Neural cell (in vitro differentiated cells): ENCODE measurements at regions not wholly inside any gene's neighbourhood (a gene's known extent, or its start where the extent isn't known, plus 50 kb on each side); places are given as distances from the start of the nearest gene placed in this dataset.
"Not testable (repeated sequence)": the region's sequence is repeated elsewhere in the genome, so short reads cannot be mapped to it uniquely, and the experiment has no call there.

Experiments used
- H2AFZ ChIP-seq: fragments of 200-600, 300-800 bp; sonication (generic), shearing (Covaris generic); 2 replicates; pipeline ENCODE4 v1.6.0; 2014; ENCODE audit warnings: low read depth, mild to moderate bottlenecking, antibody characterized with exemption, low read length, moderate library complexity
- H3F3A ChIP-seq: fragments of 200-600 bp; shearing (Covaris generic); 2 replicates; pipeline ENCODE4 v1.6.1; 2016; ENCODE audit warnings: mild to moderate bottlenecking, moderate library complexity, mixed read lengths, antibody characterized with exemption, low read length; ENCODE audit not compliant: insufficient read depth, poor library complexity, severe bottlenecking
- H3K27ac ChIP-seq: fragments of 200-600, 300-800 bp; sonication (generic), shearing (Covaris generic); 2 replicates; pipeline ENCODE4 v1.5.1; 2014; ENCODE audit warnings: mild to moderate bottlenecking, low read length, moderate library complexity
- H3K27me3 ChIP-seq: fragments of 300-800, 200-600 bp; sonication (generic), shearing (Covaris generic); 2 replicates; pipeline ENCODE4 v1.6.0; 2014; ENCODE audit warnings: mild to moderate bottlenecking, low read depth, low read length, moderate library complexity; ENCODE audit not compliant: insufficient read depth
- H3K36me3 ChIP-seq: fragments of 300-800, 200-600 bp; sonication (generic), shearing (Covaris generic); 2 replicates; pipeline ENCODE4 v1.5.1; 2014; ENCODE audit warnings: mild to moderate bottlenecking, antibody characterized with exemption, low read length, moderate library complexity; ENCODE audit not compliant: insufficient read depth
- H3K4me2 ChIP-seq: fragments of 300-800, 200-600 bp; sonication (generic), shearing (Covaris generic); 2 replicates; pipeline ENCODE4 v1.6.0; 2014; ENCODE audit warnings: mild to moderate bottlenecking, low read length
- H3K4me3 ChIP-seq: fragments of 300-800, 200-600 bp; sonication (generic), shearing (Covaris generic); 2 replicates; pipeline ENCODE4 v1.5.1; 2014; ENCODE audit warnings: mild to moderate bottlenecking, low read length, moderate library complexity
- H3K79me2 ChIP-seq: fragments of 200-600 bp; shearing (Covaris generic); replicated peaks from 2 replicates; pipeline ENCODE4 v1.6.0; 2014; ENCODE audit warnings: mild to moderate bottlenecking, low read length, moderate library complexity; ENCODE audit not compliant: insufficient read depth
- H3K9ac ChIP-seq: fragments of 300-800, 200-600 bp; sonication (generic), shearing (Covaris generic); 2 replicates; pipeline ENCODE4 v1.6.1; 2016; ENCODE audit warnings: mild to moderate bottlenecking, low read length, mixed read lengths
- H3K9me2 ChIP-seq: fragments of 200-600 bp; shearing (Covaris generic); 2 replicates; pipeline ENCODE4 v1.6.1; 2016; ENCODE audit warnings: mild to moderate bottlenecking, low read length, mixed read lengths; ENCODE audit not compliant: insufficient read depth
- H3K9me3 ChIP-seq: fragments of 200-600, 300-800 bp; sonication (generic), shearing (Covaris generic); 2 replicates; pipeline ENCODE4 v1.6.1; 2016; ENCODE audit warnings: mild to moderate bottlenecking, mixed run types, low read length, moderate library complexity, mixed read lengths
- H4K20me1 ChIP-seq: fragments of 200-600 bp; shearing (Covaris generic); 2 replicates; pipeline ENCODE4 v1.6.1; 2016; ENCODE audit warnings: mild to moderate bottlenecking, mixed run types; ENCODE audit not compliant: insufficient read depth
- EP300 ChIP-seq: fragments of 450-650 bp; conservative IDR thresholded peaks from 2 replicates; pipeline ENCODE4 v1.6.1; 2014; ENCODE audit warnings: antibody characterized with exemption, mild to moderate bottlenecking, moderate library complexity; ENCODE audit not compliant: poor library complexity, severe bottlenecking
- EZH2 ChIP-seq: fragments of 200-600, 300-800 bp; shearing (Covaris generic), sonication (generic); IDR thresholded peaks from 2 replicates; pipeline ENCODE4 v1.6.1; 2014; ENCODE audit warnings: antibody characterized with exemption, low read length, borderline replicate concordance, mild to moderate bottlenecking; ENCODE audit not compliant: insufficient read depth, poor library complexity, severe bottlenecking
- MXI1 ChIP-seq: fragments of 450-650 bp; conservative IDR thresholded peaks from 2 replicates; pipeline ENCODE4 v1.6.1; 2014; ENCODE audit warnings: antibody characterized with exemption, mild to moderate bottlenecking; ENCODE audit not compliant: poor library complexity, severe bottlenecking
- POLR2AphosphoS5 ChIP-seq: IDR thresholded peaks from 2 replicates; pipeline ENCODE4 v1.6.1; 2012
- RAD21 ChIP-seq: fragments of 450-650 bp; conservative IDR thresholded peaks from 2 replicates; pipeline ENCODE4 v1.6.1; 2014; ENCODE audit warnings: antibody characterized with exemption, mild to moderate bottlenecking, moderate library complexity
- SMC3 ChIP-seq: fragments of 450-650 bp; conservative IDR thresholded peaks from 2 replicates; pipeline ENCODE4 v1.6.1; 2014; ENCODE audit warnings: antibody characterized with exemption, mild to moderate bottlenecking, moderate library complexity; ENCODE audit not compliant: poor library complexity
- TAF1 ChIP-seq: IDR thresholded peaks from 2 replicates; pipeline ENCODE4 v1.6.1; 2012; ENCODE audit warnings: low read depth
- TF ChIP-seq, protein P1 (sequence below): IDR thresholded peaks from 2 replicates; pipeline ENCODE4 v1.6.1; 2012; ENCODE audit warnings: borderline replicate concordance
- TF ChIP-seq, protein P2 (sequence below): fragments of 450-650 bp; IDR thresholded peaks from 2 replicates; pipeline ENCODE4 v1.5.1; 2014; ENCODE audit warnings: antibody characterized with exemption, mild to moderate bottlenecking, moderate library complexity; ENCODE audit not compliant: poor library complexity, severe bottlenecking

DNA sequence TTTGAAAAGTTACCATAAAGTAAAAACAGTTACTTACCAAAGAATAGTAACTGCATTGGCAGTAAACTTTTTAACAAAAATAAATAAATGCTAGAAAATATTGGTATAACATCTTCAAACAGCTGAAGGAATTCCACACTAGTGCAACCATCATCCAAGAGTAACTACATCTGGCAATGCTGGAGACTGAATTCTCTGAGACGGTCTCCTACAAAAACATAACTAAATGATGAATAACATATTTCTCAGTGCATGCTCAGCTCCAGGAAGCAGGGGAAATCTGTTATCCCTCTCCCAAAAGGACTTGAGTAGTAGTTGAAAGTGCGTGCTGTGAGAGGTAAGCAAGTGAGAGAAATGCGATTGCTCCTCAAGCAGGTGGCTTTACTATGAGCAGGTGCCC lies 526.8 kb upstream of the CCDC54 start:
- H3K9me3 ChIP-seq, result no peaks in the 10 kb centered on the region
- H3K79me2 ChIP-seq, result no peaks in the 10 kb centered on the region
- no peaks in the 10 kb centered on the region for H3F3A ChIP-seq
- no peak overlapping the region for H3K9ac ChIP-seq
- H3K36me3 ChIP-seq, result no peaks in the 10 kb centered on the region
- H3K27me3 ChIP-seq, result no peaks in the 10 kb centered on the region
- H2AFZ ChIP-seq, result no peak overlapping the region
- H3K27ac ChIP-seq, result no peak overlapping the region
- no peak overlapping the region for H3K4me3 ChIP-seq
- no peak for TF ChIP-seq EZH2
- no peak for TF ChIP-seq POLR2AphosphoS5
- TF ChIP-seq, protein P1, sequence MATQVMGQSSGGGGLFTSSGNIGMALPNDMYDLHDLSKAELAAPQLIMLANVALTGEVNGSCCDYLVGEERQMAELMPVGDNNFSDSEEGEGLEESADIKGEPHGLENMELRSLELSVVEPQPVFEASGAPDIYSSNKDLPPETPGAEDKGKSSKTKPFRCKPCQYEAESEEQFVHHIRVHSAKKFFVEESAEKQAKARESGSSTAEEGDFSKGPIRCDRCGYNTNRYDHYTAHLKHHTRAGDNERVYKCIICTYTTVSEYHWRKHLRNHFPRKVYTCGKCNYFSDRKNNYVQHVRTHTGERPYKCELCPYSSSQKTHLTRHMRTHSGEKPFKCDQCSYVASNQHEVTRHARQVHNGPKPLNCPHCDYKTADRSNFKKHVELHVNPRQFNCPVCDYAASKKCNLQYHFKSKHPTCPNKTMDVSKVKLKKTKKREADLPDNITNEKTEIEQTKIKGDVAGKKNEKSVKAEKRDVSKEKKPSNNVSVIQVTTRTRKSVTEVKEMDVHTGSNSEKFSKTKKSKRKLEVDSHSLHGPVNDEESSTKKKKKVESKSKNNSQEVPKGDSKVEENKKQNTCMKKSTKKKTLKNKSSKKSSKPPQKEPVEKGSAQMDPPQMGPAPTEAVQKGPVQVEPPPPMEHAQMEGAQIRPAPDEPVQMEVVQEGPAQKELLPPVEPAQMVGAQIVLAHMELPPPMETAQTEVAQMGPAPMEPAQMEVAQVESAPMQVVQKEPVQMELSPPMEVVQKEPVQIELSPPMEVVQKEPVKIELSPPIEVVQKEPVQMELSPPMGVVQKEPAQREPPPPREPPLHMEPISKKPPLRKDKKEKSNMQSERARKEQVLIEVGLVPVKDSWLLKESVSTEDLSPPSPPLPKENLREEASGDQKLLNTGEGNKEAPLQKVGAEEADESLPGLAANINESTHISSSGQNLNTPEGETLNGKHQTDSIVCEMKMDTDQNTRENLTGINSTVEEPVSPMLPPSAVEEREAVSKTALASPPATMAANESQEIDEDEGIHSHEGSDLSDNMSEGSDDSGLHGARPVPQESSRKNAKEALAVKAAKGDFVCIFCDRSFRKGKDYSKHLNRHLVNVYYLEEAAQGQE, result no peak
- TF ChIP-seq RAD21, result no peak
- no peak for TF ChIP-seq TAF1
- TF ChIP-seq SMC3, result no peak
- no peak for TF ChIP-seq EP300
- no peak for TF ChIP-seq MXI1
- TF ChIP-seq, protein P2, sequence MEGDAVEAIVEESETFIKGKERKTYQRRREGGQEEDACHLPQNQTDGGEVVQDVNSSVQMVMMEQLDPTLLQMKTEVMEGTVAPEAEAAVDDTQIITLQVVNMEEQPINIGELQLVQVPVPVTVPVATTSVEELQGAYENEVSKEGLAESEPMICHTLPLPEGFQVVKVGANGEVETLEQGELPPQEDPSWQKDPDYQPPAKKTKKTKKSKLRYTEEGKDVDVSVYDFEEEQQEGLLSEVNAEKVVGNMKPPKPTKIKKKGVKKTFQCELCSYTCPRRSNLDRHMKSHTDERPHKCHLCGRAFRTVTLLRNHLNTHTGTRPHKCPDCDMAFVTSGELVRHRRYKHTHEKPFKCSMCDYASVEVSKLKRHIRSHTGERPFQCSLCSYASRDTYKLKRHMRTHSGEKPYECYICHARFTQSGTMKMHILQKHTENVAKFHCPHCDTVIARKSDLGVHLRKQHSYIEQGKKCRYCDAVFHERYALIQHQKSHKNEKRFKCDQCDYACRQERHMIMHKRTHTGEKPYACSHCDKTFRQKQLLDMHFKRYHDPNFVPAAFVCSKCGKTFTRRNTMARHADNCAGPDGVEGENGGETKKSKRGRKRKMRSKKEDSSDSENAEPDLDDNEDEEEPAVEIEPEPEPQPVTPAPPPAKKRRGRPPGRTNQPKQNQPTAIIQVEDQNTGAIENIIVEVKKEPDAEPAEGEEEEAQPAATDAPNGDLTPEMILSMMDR, result no peak
- no peaks in the 10 kb centered on the region for H3K9me2 ChIP-seq
- no peaks in the 10 kb centered on the region for H4K20me1 ChIP-seq
- no peak overlapping the region for H3K4me2 ChIP-seq

DNA sequence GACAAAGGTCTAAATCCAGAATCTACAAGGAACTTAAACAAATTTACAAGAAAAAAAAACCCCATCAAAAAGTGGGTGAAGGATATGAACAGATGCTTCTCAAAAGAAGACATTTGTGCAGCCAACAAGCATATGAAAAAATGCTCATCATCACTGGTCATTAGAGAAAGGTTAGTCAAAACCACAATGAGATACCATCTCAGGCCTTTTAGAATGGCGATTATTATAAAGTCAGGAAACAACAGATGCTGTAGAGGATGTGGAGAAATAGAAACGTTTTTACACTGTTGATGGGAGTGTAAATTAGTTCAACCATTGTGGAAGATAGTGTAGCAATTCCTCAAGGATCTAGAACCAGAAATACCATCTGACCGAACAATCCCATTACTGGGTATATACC lies 518.9 kb upstream of the CCDC54 start:
- not testable (repeated sequence) for H3F3A ChIP-seq, H4K20me1 ChIP-seq, H3K4me2 ChIP-seq, H3K36me3 ChIP-seq, H3K27ac ChIP-seq, H3K79me2 ChIP-seq, H3K27me3 ChIP-seq, H3K9me2 ChIP-seq, H3K9me3 ChIP-seq, H3K4me3 ChIP-seq, H3K9ac ChIP-seq, H2AFZ ChIP-seq

DNA sequence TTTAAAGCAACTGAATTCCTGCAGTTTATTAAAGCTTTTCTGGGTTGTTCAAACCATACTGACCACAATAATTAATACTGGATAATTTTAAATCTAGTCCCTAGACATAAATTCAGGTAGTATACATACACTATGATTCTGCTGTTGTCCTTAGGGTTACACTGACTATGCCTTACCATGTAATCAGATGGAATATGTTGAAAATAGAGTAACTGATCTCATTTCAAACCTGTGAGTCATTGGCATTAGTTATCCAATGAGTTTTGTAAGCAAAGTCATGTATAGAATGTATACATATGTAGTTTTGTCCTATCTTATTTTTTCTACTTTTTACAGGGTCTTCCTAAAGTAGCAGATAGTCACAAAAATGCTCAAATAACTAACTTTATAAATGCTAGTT lies 517.1 kb upstream of the CCDC54 start:
- H3K27me3 ChIP-seq, result no peaks in the 10 kb centered on the region
- no peaks in the 10 kb centered on the region for H4K20me1 ChIP-seq
- H3K9me3 ChIP-seq, result no peaks in the 10 kb centered on the region
- no peak overlapping the region for H3K4me3 ChIP-seq
- H3K9ac ChIP-seq, result no peak overlapping the region
- TF ChIP-seq TAF1, result no peak
- TF ChIP-seq POLR2AphosphoS5, result no peak
- no peak for TF ChIP-seq MXI1
- TF ChIP-seq EZH2, result no peak
- TF ChIP-seq, protein P2, result no peak
- no peak for TF ChIP-seq EP300
- no peak for TF ChIP-seq SMC3
- TF ChIP-seq, protein P1, result no peak
- no peak for TF ChIP-seq RAD21
- no peaks in the 10 kb centered on the region for H3K79me2 ChIP-seq
- no peaks in the 10 kb centered on the region for H3K36me3 ChIP-seq
- no peaks in the 10 kb centered on the region for H3K9me2 ChIP-seq
- H3K27ac ChIP-seq, result no peak overlapping the region
- no peaks in the 10 kb centered on the region for H3F3A ChIP-seq
- no peak overlapping the region for H3K4me2 ChIP-seq
- H2AFZ ChIP-seq, result no peak overlapping the region
